ENCODE measurements at regions not wholly inside any gene's neighbourhood (a gene's known extent, or its start where the extent isn't known, plus 50 kb on each side); places are given as distances from the start of the nearest gene placed in this dataset.

DNA sequence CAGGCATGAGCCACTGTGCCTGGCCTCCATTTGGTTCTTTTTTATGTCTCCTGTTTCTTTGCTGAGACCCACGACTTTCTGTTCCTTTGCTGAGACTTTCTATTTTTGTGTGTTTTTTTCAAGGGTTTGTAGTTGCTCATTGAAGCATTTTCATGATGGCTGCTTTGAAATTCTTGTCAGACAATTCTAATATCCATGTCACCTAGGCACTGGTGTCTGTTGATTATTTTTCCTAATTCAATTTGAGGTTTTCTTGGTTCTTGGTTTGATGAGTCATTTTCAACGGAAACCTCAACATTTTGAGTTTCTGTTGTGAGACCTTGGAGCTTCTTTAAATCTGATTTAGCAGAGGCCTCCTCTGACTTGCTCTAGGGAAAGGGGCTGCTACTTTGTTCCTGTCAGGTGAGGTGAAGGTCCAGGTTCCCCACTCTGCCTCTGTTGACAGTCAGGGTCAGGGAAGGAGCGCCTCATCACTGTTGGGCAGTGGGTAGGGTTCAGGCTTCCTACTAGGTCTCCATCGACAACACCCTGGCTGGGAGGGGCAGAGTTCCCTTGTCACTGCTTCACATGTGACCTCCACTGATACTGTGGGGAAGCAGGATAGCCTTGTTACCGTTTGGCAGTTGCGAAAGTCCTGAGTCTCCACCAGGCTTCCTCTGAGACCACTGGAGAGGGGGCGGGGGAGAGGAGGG, 66.1 kb upstream of the SMOX start (continued):
- TF ChIP-seq TARDBP (CRISPR knock-in tag; IDR thresholded peaks at IDR 0.05) (no peak), ZNF598 (CRISPR knock-in tag; IDR thresholded peaks at IDR 0.05; ENCODE audit: borderline replicate concordance) (no peak), RBM39 (IDR thresholded peaks at IDR 0.05; ENCODE audit: low read depth, low read length, poor library complexity, severe bottlenecking) (no peak), SIN3B (IDR thresholded peaks at IDR 0.05; ENCODE audit: low read length) (no peak), DPF2 (CRISPR knock-in tag; IDR thresholded peaks at IDR 0.05; ENCODE audit: borderline replicate concordance, low read depth) (no peak; the same call in 1 of the 2 replicates), ZNF136 (CRISPR knock-in tag; IDR thresholded peaks at IDR 0.05; ENCODE audit: low read depth) (no peak), LBX2 (CRISPR knock-in tag; IDR thresholded peaks at IDR 0.05; ENCODE audit: borderline replicate concordance) (no peak), ZNF205 (CRISPR knock-in tag; IDR thresholded peaks at IDR 0.05) (peak; percentile 99), TP53 (CRISPR knock-in tag; conservative IDR thresholded peaks at IDR 0.05) (no peak), PITX1 (CRISPR knock-in tag; IDR thresholded peaks at IDR 0.05) (no peak), NCOR1 (IDR thresholded peaks at IDR 0.05; ENCODE audit: borderline replicate concordance, low read length) (no peak), ZNF326 (CRISPR knock-in tag; IDR thresholded peaks at IDR 0.05; ENCODE audit: borderline replicate concordance) (no peak), CSRNP1 (CRISPR knock-in tag; IDR thresholded peaks at IDR 0.05) (no peak), PBX2 (CRISPR knock-in tag; IDR thresholded peaks at IDR 0.05) (no peak), MTA1 (CRISPR knock-in tag; IDR thresholded peaks at IDR 0.05; ENCODE audit: borderline replicate concordance) (no peak), HDAC1 (CRISPR knock-in tag; IDR thresholded peaks at IDR 0.05) (no peak; the same call in 1 of the 2 replicates), HDAC2 (CRISPR knock-in tag; IDR thresholded peaks at IDR 0.05) (peak; percentile 34; the same call in 1 of the 2 replicates), FOXO4 (CRISPR knock-in tag; conservative IDR thresholded peaks at IDR 0.05) (no peak), ZSCAN12 (CRISPR knock-in tag; IDR thresholded peaks at IDR 0.05) (no peak)
- TF ChIP-seq, protein P1, sequence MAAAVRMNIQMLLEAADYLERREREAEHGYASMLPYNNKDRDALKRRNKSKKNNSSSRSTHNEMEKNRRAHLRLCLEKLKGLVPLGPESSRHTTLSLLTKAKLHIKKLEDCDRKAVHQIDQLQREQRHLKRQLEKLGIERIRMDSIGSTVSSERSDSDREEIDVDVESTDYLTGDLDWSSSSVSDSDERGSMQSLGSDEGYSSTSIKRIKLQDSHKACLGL (CRISPR knock-in tag; IDR thresholded peaks at IDR 0.05): no peak
- TF ChIP-seq, protein P2, sequence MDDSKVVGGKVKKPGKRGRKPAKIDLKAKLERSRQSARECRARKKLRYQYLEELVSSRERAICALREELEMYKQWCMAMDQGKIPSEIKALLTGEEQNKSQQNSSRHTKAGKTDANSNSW (CRISPR knock-in tag; IDR thresholded peaks at IDR 0.05; ENCODE audit: borderline replicate concordance): no peak
